ENCODE measurements at regions not wholly inside any gene's neighbourhood (a gene's known extent, or its start where the extent isn't known, plus 50 kb on each side); places are given as distances from the start of the nearest gene placed in this dataset.

DNA sequence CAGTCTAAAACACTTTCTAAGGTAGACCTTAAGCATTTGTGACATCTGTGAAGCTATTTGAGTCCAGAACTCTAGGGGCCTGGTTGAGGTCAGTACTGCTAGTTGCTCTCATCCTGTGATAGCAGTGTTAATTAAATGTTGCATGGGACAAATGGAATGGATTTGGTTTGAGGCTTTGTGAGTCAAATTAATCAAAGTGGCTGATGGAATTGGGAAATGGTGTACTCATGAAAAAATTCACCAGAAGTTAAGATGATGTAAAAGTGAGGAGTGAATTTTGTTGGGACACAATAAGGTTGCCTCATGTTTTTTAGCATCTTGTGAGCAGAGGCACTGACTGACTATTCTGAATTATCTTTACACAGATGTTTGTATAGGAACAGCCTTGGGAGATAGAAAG is 99.2 kb upstream of the ARSJ start:
- H3K36me3 ChIP-seq (ENCODE audit: low read depth) = no peaks in the 10 kb centered on the region
- H3K4me1 ChIP-seq (ENCODE audit: low read depth) = no peaks in the 10 kb centered on the region
- DNase-seq (no peak), ATAC-seq (no peak)
- no peak overlapping the region for H3K4me3 ChIP-seq
- TF ChIP-seq, protein P1, sequence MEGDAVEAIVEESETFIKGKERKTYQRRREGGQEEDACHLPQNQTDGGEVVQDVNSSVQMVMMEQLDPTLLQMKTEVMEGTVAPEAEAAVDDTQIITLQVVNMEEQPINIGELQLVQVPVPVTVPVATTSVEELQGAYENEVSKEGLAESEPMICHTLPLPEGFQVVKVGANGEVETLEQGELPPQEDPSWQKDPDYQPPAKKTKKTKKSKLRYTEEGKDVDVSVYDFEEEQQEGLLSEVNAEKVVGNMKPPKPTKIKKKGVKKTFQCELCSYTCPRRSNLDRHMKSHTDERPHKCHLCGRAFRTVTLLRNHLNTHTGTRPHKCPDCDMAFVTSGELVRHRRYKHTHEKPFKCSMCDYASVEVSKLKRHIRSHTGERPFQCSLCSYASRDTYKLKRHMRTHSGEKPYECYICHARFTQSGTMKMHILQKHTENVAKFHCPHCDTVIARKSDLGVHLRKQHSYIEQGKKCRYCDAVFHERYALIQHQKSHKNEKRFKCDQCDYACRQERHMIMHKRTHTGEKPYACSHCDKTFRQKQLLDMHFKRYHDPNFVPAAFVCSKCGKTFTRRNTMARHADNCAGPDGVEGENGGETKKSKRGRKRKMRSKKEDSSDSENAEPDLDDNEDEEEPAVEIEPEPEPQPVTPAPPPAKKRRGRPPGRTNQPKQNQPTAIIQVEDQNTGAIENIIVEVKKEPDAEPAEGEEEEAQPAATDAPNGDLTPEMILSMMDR (IDR thresholded peaks at IDR 0.05) = no peak
- H3K9me3 ChIP-seq = no peaks in the 10 kb centered on the region
- intact Hi-C loops (cut with DNase I, micrococcal nuclease) = no loop called here

DNA sequence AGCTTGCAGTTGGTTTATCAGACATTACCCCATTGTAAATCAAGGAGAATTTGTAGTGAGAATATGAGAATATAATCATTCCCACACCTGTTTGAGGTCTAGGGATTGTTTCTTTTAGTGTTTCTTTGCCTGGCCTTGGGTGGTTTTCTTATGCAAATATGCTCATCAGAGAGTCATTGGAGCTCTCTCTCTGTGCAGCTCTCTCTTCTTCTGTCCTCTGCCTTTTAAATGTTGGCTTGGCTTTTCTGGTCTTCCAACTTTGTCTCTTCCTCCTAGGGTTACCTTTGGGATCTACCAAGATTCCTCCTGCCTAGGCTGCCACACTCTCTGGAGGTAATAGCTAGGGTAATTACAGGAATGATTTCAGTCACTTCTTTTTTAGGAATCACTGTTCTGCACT is 102.3 kb upstream of the ARSJ start:
- no peak for DNase-seq
- intact Hi-C loops (cut with DNase I, micrococcal nuclease) = no loop called here
- TF ChIP-seq, protein P1 (IDR thresholded peaks at IDR 0.05) = no peak
- H3K4me1 ChIP-seq (ENCODE audit: low read depth) = no peaks in the 10 kb centered on the region
- no peaks in the 10 kb centered on the region for H3K36me3 ChIP-seq (ENCODE audit: low read depth)
- no peaks in the 10 kb centered on the region for H3K9me3 ChIP-seq
- ATAC-seq = no peak
- no peak overlapping the region for H3K4me3 ChIP-seq

DNA sequence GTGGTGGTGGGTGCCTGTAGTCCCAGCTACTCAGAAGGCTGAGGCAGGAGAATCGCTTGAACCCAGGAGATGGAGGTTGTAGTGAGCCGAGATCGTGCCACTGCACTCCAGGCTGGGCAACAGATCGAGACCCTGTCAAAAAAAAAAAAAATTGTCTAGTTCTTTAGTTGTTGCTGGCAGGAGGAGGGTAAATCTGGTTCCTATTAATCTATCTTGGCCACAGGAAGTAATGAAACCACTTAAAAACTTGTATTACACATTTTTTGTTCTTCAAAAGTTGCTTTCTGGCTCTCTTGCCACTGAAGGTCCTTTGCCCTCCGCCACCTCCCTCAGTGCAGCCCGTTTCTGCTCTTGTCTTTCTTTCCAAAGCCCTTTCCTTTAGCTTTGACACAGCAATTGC is 102.9 kb upstream of the ARSJ start:
- intact Hi-C loops (cut with DNase I, micrococcal nuclease) = no loop called here
- no peaks in the 10 kb centered on the region for H3K9me3 ChIP-seq
- no peak overlapping the region for H3K4me3 ChIP-seq
- no peaks in the 10 kb centered on the region for H3K4me1 ChIP-seq (ENCODE audit: low read depth)
- DNase-seq (no peak), ATAC-seq (no peak)
- H3K36me3 ChIP-seq (ENCODE audit: low read depth) = no peaks in the 10 kb centered on the region
- TF ChIP-seq, protein P1 (IDR thresholded peaks at IDR 0.05) = no peak

DNA sequence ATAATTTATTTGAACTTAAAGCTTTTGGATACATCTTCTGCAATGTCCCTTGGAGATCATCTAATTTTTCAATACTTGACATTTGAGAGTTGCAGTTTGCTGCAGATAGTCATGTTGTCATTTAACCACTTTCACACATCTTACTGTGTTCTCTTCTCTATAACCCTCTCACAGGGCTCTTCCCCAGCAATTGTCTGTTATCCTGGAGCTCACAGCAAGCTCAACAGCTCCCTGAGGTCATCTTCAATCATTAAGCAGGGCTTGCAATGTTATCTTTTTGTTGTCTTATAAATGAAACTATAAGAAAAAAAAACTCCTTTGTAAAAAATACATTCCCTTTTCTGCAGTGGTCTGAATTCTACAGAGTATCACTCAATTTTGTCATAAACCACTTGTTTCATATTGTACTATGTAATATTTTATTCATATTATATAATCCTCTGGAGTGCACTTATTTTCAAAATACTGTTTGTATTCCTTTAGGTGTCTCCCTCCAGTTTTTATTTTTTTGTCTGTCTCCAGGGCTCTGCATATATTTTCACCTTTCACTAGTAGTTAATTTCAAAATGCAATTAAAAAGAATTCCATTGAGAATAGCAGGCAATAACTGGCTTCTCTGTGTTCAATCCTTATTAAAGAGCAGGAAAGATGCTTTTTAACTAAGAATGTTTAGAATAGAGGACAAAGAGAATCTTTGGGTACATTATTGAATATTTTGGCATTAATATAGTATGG is 106.3 kb upstream of the ARSJ start:
- H3K4me1 ChIP-seq (ENCODE audit: low read depth) = no peaks in the 10 kb centered on the region
- TF ChIP-seq, protein P1 (IDR thresholded peaks at IDR 0.05) = no peak
- H3K36me3 ChIP-seq (ENCODE audit: low read depth) = no peaks in the 10 kb centered on the region
- intact Hi-C loops (cut with DNase I, micrococcal nuclease) = no loop called here
- no peak for ATAC-seq
- H3K4me3 ChIP-seq = no peak overlapping the region
- no peak for DNase-seq
- no peaks in the 10 kb centered on the region for H3K9me3 ChIP-seq

DNA sequence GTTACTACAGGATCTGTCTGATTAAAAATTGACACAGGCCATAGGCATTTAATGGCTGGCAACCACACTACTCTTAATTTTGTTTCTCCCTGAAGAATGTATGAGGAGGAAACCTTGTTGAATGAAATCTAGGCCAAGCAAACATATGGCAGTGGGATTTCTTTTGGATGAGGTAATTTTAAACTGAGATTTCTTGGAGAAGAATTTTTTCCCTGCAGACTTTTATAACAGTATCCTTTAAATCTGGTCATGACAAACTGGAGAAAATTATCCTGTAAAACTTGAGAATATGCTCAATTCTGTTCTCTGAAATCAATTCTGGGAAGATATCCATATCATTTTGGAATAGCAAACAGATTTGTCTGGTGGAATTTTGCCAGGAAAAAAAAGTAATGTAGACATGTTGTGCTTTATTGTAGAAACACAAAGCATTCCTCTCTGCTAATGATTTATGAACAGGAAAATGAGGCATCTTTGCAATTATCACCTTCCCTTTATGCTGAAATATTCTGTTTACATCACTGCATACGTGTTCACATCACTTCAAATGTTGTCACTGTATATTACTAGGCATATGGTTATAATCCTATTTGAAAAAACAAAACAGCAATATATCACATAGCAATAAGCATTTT is 108.3 kb upstream of the ARSJ start:
- DNase-seq (no peak), ATAC-seq (no peak)
- Histone ChIP-seq H3K9me3 (no peaks in the 10 kb centered on the region), H3K36me3 (ENCODE audit: low read depth) (no peaks in the 10 kb centered on the region), H3K4me3 (no peak overlapping the region), H3K4me1 (ENCODE audit: low read depth) (no peaks in the 10 kb centered on the region)
- TF ChIP-seq, protein P1 (IDR thresholded peaks at IDR 0.05) = no peak
- intact Hi-C loops (cut with DNase I, micrococcal nuclease) = no loop called here
